ENCODE measurements at regions not wholly inside any gene's neighbourhood (a gene's known extent, or its start where the extent isn't known, plus 50 kb on each side); places are given as distances from the start of the nearest gene placed in this dataset.

DNA sequence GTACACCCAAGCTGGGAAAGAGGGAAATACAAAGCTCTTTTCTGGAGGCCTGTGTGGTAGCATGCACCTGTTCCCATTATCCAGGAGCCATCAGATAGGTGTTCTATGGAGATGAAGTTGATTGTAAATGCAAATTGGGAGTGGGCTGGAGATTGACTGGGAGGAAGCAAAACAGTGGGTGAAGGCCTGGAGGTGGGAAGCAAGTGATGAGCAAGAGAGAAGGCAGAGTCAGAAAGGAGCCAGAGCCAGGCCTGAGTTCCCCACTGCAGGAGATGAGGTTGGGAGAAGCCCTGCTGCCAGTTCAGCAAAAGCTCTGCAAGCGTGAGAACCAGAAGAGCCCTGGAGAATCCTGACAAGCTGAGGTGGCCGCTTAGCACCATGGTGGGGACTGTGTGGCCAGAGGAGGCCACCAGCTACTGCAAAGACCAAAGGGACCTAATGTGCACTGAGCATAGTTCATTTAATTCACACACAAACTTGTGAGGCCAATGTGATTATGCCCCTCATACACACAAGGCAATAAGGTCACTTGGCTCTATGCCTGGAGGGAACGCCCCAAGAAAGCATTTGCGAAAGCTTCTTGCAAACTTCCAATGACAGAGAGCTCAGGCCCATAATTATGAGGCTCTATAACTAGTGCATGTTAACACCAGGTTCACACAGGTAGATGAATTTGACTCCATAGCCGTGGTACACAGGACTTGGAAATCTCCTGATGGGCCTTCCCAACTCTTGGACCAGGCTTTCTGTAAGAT lies 73.0 kb upstream of the GRIK3 start:
- TF ChIP-seq, protein P1, sequence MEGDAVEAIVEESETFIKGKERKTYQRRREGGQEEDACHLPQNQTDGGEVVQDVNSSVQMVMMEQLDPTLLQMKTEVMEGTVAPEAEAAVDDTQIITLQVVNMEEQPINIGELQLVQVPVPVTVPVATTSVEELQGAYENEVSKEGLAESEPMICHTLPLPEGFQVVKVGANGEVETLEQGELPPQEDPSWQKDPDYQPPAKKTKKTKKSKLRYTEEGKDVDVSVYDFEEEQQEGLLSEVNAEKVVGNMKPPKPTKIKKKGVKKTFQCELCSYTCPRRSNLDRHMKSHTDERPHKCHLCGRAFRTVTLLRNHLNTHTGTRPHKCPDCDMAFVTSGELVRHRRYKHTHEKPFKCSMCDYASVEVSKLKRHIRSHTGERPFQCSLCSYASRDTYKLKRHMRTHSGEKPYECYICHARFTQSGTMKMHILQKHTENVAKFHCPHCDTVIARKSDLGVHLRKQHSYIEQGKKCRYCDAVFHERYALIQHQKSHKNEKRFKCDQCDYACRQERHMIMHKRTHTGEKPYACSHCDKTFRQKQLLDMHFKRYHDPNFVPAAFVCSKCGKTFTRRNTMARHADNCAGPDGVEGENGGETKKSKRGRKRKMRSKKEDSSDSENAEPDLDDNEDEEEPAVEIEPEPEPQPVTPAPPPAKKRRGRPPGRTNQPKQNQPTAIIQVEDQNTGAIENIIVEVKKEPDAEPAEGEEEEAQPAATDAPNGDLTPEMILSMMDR (IDR thresholded peaks at IDR 0.05) = no peak
- TF ChIP-seq EP300 (IDR thresholded peaks at IDR 0.05) = no peak
- TF ChIP-seq POLR2A (IDR thresholded peaks at IDR 0.05) = no peak
- no peak for TF ChIP-seq POLR2AphosphoS5 (IDR thresholded peaks at IDR 0.05)

Data from sigmoid colon (tissue), 4 donors.